GM23338 (cell line): ENCODE measurements at regions not wholly inside any gene's neighbourhood (a gene's known extent, or its start where the extent isn't known, plus 50 kb on each side); places are given as distances from the start of the nearest gene placed in this dataset.

ENCODE experiments used
- ATAC-seq: fragments of 200-7000 bp; cut with Tn5 transposase; 3 replicates; pipeline ENCODE4 v1.9.1; 2020
- DNase-seq: peaks from one replicate; pipeline ENCODE4 v3.0.0-alpha.2; 2015; ENCODE audit warnings: low spot score
- H2AFZ ChIP-seq: fragments of 200-600 bp; sonication (generic); 2 replicates; pipeline ENCODE4 v1.8.0; 2016; ENCODE audit warnings: antibody characterized with exemption, mild to moderate bottlenecking, moderate library complexity
- H3F3A ChIP-seq: fragments of 200-600 bp; sonication (generic); replicated peaks from 2 replicates; pipeline ENCODE4 v1.8.0; 2017; ENCODE audit warnings: antibody characterized with exemption, mixed run types, low read depth
- H3K27ac ChIP-seq: fragments of 200-600 bp; sonication (generic); 2 replicates; pipeline ENCODE4 v1.6.1; 2016; ENCODE audit warnings: low read depth
- H3K27me3 ChIP-seq: fragments of 200-600 bp; sonication (generic); 2 replicates; pipeline ENCODE4 v1.8.0; 2016; ENCODE audit warnings: mild to moderate bottlenecking, mixed run types, moderate library complexity; ENCODE audit not compliant: insufficient read depth
- H3K36me3 ChIP-seq: fragments of 200-600 bp; sonication (generic); 2 replicates; pipeline ENCODE4 v1.8.0; 2016; ENCODE audit warnings: mild to moderate bottlenecking; ENCODE audit not compliant: insufficient read depth
- H3K4me1 ChIP-seq: fragments of 200-600 bp; sonication (generic); 2 replicates; pipeline ENCODE4 v1.8.0; 2016; ENCODE audit warnings: mild to moderate bottlenecking, moderate library complexity; ENCODE audit not compliant: insufficient read depth
- H3K4me2 ChIP-seq: fragments of 200-600 bp; sonication (generic); 2 replicates; pipeline ENCODE4 v1.7.1; 2017; ENCODE audit warnings: mixed run types
- H3K4me3 ChIP-seq: fragments of 200-600 bp; sonication (generic); 2 replicates; pipeline ENCODE4 v1.6.1; 2016; ENCODE audit warnings: mixed run types
- H3K79me2 ChIP-seq: fragments of 200-600 bp; sonication (generic); replicated peaks from 2 replicates; pipeline ENCODE4 v1.8.0; 2017; ENCODE audit warnings: mild to moderate bottlenecking; ENCODE audit not compliant: insufficient read depth
- H3K9me2 ChIP-seq: fragments of 200-600 bp; sonication (generic); 2 replicates; pipeline ENCODE4 v1.8.0; 2017; ENCODE audit not compliant: insufficient read depth
- H4K20me1 ChIP-seq: fragments of 200-600 bp; sonication (generic); replicated peaks from 2 replicates; pipeline ENCODE4 v1.8.0; 2017; ENCODE audit warnings: mild to moderate bottlenecking; ENCODE audit not compliant: insufficient read depth
- H3K27ac Mint-ChIP-seq: 2 replicates; pipeline ENCODE4 v1.8.0; 2020; ENCODE audit warnings: inconsistent platforms, mild to moderate bottlenecking, moderate library complexity, mixed read lengths
- H3K27me3 Mint-ChIP-seq: 3 replicates; pipeline ENCODE4 v1.8.0; 2022; ENCODE audit warnings: low read depth, mild to moderate bottlenecking, moderate library complexity, mixed read lengths, inconsistent platforms; ENCODE audit not compliant: insufficient read depth, poor library complexity
- H3K36me3 Mint-ChIP-seq: 3 replicates; pipeline ENCODE4 v1.8.0; 2021; ENCODE audit warnings: low read depth, mild to moderate bottlenecking, inconsistent platforms, moderate library complexity, mixed read lengths
- H3K4me1 Mint-ChIP-seq: 3 replicates; pipeline ENCODE4 v1.8.0; 2020; ENCODE audit warnings: mild to moderate bottlenecking, inconsistent platforms, mixed read lengths
- H3K4me3 Mint-ChIP-seq: 3 replicates; pipeline ENCODE4 v1.8.0; 2021; ENCODE audit warnings: moderate library complexity, mild to moderate bottlenecking, inconsistent platforms, mixed read lengths
- H3K9me3 Mint-ChIP-seq: 3 replicates; pipeline ENCODE4 v1.8.0; 2020; ENCODE audit warnings: moderate library complexity, mild to moderate bottlenecking, inconsistent platforms, mixed read lengths
- CREB1 ChIP-seq: fragments of 250-450 bp; sonication (Bioruptor Pico); IDR thresholded peaks from 2 replicates; pipeline ENCODE4 v1.5.0; 2020; ENCODE audit warnings: low read depth, mild to moderate bottlenecking, moderate library complexity
- CTCF ChIP-seq, 2 experiments: fragments of 200-600 bp in 1 of 2; sonication (generic) in 1 of 2; conservative IDR thresholded peaks; 2 replicates each; pipeline versions ENCODE4 v1.5.1 to v1.6.1; 2016 to 2017; ENCODE audit warnings: antibody characterized with exemption in 2 of 2, low read depth in 2 of 2, mild to moderate bottlenecking in 2 of 2, moderate library complexity in 1 of 2
- ETS1 ChIP-seq: IDR thresholded peaks from 2 replicates; pipeline ENCODE4 v1.6.1; 2016; ENCODE audit warnings: antibody characterized with exemption
- EZH2 ChIP-seq: fragments of 200-600 bp; sonication (generic); IDR thresholded peaks from one replicate; pipeline ENCODE4 v1.8.0; 2017; ENCODE audit warnings: antibody characterized with exemption, mild to moderate bottlenecking, low read depth; ENCODE audit not compliant: unreplicated experiment
- EZH2phosphoT487 ChIP-seq: fragments of 200-600 bp; sonication (generic); IDR thresholded peaks from one replicate; pipeline ENCODE4 v1.8.1; 2018; ENCODE audit warnings: antibody characterized with exemption; ENCODE audit not compliant: unreplicated experiment
- JUNB ChIP-seq: IDR thresholded peaks from one replicate; pipeline ENCODE4 v1.6.1; 2016; ENCODE audit warnings: antibody characterized with exemption; ENCODE audit not compliant: unreplicated experiment
- NANOG ChIP-seq: IDR thresholded peaks from 2 replicates; pipeline ENCODE4 v1.6.1; 2016; ENCODE audit warnings: antibody characterized with exemption, borderline replicate concordance
- POLR2AphosphoS5 ChIP-seq: IDR thresholded peaks from 2 replicates; pipeline ENCODE4 v1.6.1; 2016; ENCODE audit warnings: antibody characterized with exemption, low read depth
- REST ChIP-seq: IDR thresholded peaks from one replicate; pipeline ENCODE4 v1.6.1; 2018; ENCODE audit warnings: antibody characterized with exemption; ENCODE audit not compliant: unreplicated experiment
- STAT1 ChIP-seq: IDR thresholded peaks from one replicate; pipeline ENCODE4 v1.6.1; 2016; ENCODE audit warnings: antibody characterized with exemption; ENCODE audit not compliant: unreplicated experiment
- ZNF114 ChIP-seq: fragments of 250-450 bp; sonication (Bioruptor Pico); IDR thresholded peaks from 2 replicates; pipeline ENCODE4 v1.5.0; 2020; ENCODE audit warnings: mild to moderate bottlenecking, moderate library complexity
- ZNF331 ChIP-seq: fragments of 250-450 bp; sonication (Bioruptor Pico); IDR thresholded peaks from 2 replicates; pipeline ENCODE4 v1.5.0; 2020; ENCODE audit warnings: low read depth, mild to moderate bottlenecking, moderate library complexity
- TF ChIP-seq, protein P1 (sequence below): fragments of 250-450 bp; sonication (Bioruptor Pico); IDR thresholded peaks from 2 replicates; pipeline ENCODE4 v1.5.0; 2020; ENCODE audit warnings: mild to moderate bottlenecking, moderate library complexity

- H3K36me3 Mint-ChIP-seq, result no peaks in the 10 kb centered on the region
- 0 out of 2 replicates have a peak, but pooled peaks cover 6% of the 10 kb centered on the region for H3K36me3 ChIP-seq
- ATAC-seq (no peak), DNase-seq (no peak)
- no peaks in the 10 kb centered on the region for H3K9me3 Mint-ChIP-seq
- H3K4me1 Mint-ChIP-seq, result peaks cover 12% of the 10 kb centered on the region
- no peaks in the 10 kb centered on the region for H3K79me2 ChIP-seq
- H3K4me3 Mint-ChIP-seq, result no peak overlapping the region
- no peaks in the 10 kb centered on the region for H4K20me1 ChIP-seq
- peaks cover 11% of the 10 kb centered on the region for H3K4me1 ChIP-seq
- H3K27me3 ChIP-seq, result no peaks in the 10 kb centered on the region
- H3K27ac Mint-ChIP-seq, result no peak overlapping the region
- H3K9me2 ChIP-seq, result no peaks in the 10 kb centered on the region
- H3K27ac ChIP-seq, result no peak overlapping the region
- H3K4me3 ChIP-seq, result no peak overlapping the region
- peaks cover 4% of the 10 kb centered on the region for H3K27me3 Mint-ChIP-seq
- no peaks in the 10 kb centered on the region for H3F3A ChIP-seq
- no peak for TF ChIP-seq ZNF114 (CRISPR knock-in tag)
- TF ChIP-seq STAT1, result no peak
- TF ChIP-seq REST, result no peak
- no peak for TF ChIP-seq CTCF (conservative IDR thresholded peaks at IDR 0.05; ENCODE audit: low read depth in 2 of 2)
- TF ChIP-seq JUNB, result no peak
- TF ChIP-seq ZNF331 (CRISPR knock-in tag), result no peak
- no peak for TF ChIP-seq ETS1
- TF ChIP-seq CREB1 (CRISPR knock-in tag), result no peak
- TF ChIP-seq, protein P1, sequence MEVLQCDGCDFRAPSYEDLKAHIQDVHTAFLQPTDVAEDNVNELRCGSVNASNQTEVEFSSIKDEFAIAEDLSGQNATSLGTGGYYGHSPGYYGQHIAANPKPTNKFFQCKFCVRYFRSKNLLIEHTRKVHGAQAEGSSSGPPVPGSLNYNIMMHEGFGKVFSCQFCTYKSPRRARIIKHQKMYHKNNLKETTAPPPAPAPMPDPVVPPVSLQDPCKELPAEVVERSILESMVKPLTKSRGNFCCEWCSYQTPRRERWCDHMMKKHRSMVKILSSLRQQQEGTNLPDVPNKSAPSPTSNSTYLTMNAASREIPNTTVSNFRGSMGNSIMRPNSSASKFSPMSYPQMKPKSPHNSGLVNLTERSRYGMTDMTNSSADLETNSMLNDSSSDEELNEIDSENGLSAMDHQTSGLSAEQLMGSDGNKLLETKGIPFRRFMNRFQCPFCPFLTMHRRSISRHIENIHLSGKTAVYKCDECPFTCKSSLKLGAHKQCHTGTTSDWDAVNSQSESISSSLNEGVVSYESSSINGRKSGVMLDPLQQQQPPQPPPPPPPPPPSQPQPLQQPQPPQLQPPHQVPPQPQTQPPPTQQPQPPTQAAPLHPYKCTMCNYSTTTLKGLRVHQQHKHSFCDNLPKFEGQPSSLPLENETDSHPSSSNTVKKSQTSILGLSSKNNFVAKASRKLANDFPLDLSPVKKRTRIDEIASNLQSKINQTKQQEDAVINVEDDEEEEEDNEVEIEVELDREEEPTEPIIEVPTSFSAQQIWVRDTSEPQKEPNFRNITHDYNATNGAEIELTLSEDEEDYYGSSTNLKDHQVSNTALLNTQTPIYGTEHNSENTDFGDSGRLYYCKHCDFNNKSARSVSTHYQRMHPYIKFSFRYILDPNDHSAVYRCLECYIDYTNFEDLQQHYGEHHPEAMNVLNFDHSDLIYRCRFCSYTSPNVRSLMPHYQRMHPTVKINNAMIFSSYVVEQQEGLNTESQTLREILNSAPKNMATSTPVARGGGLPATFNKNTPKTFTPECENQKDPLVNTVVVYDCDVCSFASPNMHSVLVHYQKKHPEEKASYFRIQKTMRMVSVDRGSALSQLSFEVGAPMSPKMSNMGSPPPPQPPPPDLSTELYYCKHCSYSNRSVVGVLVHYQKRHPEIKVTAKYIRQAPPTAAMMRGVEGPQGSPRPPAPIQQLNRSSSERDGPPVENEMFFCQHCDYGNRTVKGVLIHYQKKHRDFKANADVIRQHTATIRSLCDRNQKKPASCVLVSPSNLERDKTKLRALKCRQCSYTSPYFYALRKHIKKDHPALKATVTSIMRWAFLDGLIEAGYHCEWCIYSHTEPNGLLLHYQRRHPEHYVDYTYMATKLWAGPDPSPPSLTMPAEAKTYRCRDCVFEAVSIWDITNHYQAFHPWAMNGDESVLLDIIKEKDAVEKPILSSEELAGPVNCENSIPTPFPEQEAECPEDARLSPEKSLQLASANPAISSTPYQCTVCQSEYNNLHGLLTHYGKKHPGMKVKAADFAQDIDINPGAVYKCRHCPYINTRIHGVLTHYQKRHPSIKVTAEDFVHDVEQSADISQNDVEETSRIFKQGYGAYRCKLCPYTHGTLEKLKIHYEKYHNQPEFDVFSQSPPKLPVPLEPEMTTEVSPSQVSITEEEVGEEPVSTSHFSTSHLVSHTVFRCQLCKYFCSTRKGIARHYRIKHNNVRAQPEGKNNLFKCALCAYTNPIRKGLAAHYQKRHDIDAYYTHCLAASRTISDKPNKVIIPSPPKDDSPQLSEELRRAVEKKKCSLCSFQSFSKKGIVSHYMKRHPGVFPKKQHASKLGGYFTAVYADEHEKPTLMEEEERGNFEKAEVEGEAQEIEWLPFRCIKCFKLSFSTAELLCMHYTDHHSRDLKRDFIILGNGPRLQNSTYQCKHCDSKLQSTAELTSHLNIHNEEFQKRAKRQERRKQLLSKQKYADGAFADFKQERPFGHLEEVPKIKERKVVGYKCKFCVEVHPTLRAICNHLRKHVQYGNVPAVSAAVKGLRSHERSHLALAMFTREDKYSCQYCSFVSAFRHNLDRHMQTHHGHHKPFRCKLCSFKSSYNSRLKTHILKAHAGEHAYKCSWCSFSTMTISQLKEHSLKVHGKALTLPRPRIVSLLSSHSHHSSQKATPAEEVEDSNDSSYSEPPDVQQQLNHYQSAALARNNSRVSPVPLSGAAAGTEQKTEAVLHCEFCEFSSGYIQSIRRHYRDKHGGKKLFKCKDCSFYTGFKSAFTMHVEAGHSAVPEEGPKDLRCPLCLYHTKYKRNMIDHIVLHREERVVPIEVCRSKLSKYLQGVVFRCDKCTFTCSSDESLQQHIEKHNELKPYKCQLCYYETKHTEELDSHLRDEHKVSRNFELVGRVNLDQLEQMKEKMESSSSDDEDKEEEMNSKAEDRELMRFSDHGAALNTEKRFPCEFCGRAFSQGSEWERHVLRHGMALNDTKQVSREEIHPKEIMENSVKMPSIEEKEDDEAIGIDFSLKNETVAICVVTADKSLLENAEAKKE, result no peak
- TF ChIP-seq EZH2phosphoT487, result no peak
- TF ChIP-seq EZH2, result no peak
- TF ChIP-seq POLR2AphosphoS5, result no peak
- TF ChIP-seq NANOG, result no peak
- no peak overlapping the region for H3K4me2 ChIP-seq
- H2AFZ ChIP-seq, result no peak overlapping the region
Observed at GRCh38 chr2:173651891-173652290, 297.2 kb downstream of the CDCA7 start.
